Central memory CD8-positive, alpha-beta T cell (primary cell): ENCODE measurements at regions not wholly inside any gene's neighbourhood (a gene's known extent, or its start where the extent isn't known, plus 50 kb on each side); places are given as distances from the start of the nearest gene placed in this dataset.
"Not testable (repeated sequence)": the region's sequence is repeated elsewhere in the genome, so short reads cannot be mapped to it uniquely, and the experiment has no call there.

ENCODE experiments used
- ATAC-seq: fragments of 150-1000 bp; cut with Tn5 transposase; replicated peaks from 2 replicates; pipeline ENCODE4 v1.10.0; 2022; ENCODE audit warnings: mild to moderate bottlenecking, moderate FRiP score, moderate number of reproducible peaks; ENCODE audit not compliant: poor library complexity, severe bottlenecking; ENCODE audit errors: extremely low read depth
- DNase-seq, 2 donors: peaks; one replicate each; pipeline ENCODE4 v3.0.0; 2021; ENCODE audit warnings: low spot score in 2 of 2
- H3K27ac Mint-ChIP-seq: one replicate; pipeline ENCODE4 v1.8.0; 2022; ENCODE audit warnings: low read depth, mild to moderate bottlenecking, moderate library complexity, mixed read lengths
- H3K27me3 Mint-ChIP-seq: one replicate; pipeline ENCODE4 v1.8.0; 2022; ENCODE audit warnings: mixed read lengths
- H3K36me3 Mint-ChIP-seq: one replicate; pipeline ENCODE4 v1.8.0; 2022; ENCODE audit warnings: mild to moderate bottlenecking, moderate library complexity, mixed read lengths; ENCODE audit not compliant: insufficient read depth
- H3K4me1 Mint-ChIP-seq: one replicate; pipeline ENCODE4 v1.8.0; 2022; ENCODE audit warnings: mixed read lengths
- H3K4me3 Mint-ChIP-seq: one replicate; pipeline ENCODE4 v1.8.0; 2022; ENCODE audit warnings: mild to moderate bottlenecking, moderate library complexity, mixed read lengths
- H3K9me3 Mint-ChIP-seq: one replicate; pipeline ENCODE4 v1.8.0; 2022; ENCODE audit warnings: mixed read lengths

DNA sequence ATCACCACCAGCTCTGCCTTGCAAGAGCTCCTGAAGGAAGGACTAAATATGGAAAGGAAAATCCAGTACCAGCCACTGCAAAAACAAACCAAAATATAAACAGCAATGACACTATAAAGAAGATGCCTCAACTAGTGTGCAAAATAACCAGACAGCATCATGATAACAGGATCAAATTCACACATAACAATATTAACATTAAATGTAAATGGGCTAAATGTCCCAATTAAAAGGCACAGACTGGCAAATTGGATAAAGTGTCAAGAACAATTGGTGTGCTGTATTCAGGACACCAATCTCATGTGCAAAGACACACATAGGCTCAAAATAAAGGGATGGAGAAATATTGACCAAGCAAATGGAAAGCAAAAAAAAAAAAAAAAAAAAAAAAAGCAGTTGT is 629.8 kb downstream of the CETN3 start:
- not testable (repeated sequence) for H3K27ac Mint-ChIP-seq, DNase-seq, ATAC-seq, H3K36me3 Mint-ChIP-seq, H3K27me3 Mint-ChIP-seq, H3K4me1 Mint-ChIP-seq, H3K4me3 Mint-ChIP-seq
- peaks cover 40% of the 10 kb centered on the region for H3K9me3 Mint-ChIP-seq

DNA sequence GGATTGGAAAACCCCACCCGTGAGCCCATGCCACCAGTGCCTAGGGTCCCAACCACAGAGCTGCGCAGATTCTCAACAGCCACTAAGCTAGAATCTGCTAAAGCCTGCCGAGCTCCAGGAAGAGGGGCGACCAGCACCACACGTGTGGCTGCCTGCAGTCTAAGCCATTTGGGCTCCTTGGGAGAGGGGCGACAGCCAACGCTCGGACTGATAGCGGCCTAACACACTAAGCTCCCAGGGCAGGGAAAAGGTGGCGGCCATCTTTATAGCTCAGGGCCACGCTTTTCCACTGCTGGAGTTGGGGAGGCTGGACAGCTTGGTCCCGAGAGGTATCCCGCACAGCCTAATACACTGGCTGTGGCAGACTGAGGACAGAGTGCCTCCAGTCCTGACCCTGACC is 631.8 kb downstream of the CETN3 start:
- no peak for ATAC-seq
- Mint-ChIP-seq H3K36me3 (no peaks in the 10 kb centered on the region), H3K27ac (no peak overlapping the region), H3K27me3 (no peaks in the 10 kb centered on the region), H3K4me1 (no peaks in the 10 kb centered on the region), H3K9me3 (peaks cover 48% of the 10 kb centered on the region), H3K4me3 (no peak overlapping the region)
- no peak for DNase-seq

- H3K27ac Mint-ChIP-seq: no peak overlapping the region
- H3K4me1 Mint-ChIP-seq: no peaks in the 10 kb centered on the region
- no peak overlapping the region for H3K4me3 Mint-ChIP-seq
- no peak for DNase-seq
- no peaks in the 10 kb centered on the region for H3K27me3 Mint-ChIP-seq
- no peak for ATAC-seq
- H3K36me3 Mint-ChIP-seq: no peaks in the 10 kb centered on the region
- peaks cover 14% of the 10 kb centered on the region for H3K9me3 Mint-ChIP-seq
Observed at GRCh38 chr5:89769975-89770374, 639.6 kb downstream of the CETN3 start.

DNA sequence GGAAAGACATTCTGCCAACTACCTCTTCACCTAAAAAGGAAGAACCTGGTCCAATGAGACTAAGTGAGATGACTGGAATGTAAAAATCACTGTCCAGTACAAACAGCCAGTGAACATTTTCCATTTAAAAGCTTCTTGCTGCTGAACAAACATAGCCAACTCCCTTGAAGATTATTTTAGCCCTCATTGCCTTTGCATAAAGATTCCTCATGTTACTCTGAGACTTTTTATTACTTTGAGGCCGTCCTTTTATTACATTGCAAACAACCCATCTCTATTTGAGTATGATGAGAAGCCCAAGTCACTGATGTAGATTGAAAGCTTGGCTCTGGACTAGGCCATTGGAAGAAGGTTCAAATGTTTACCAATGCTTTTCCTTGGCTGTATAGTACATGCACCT is 649.8 kb downstream of the CETN3 start:
- H3K4me3 Mint-ChIP-seq: no peak overlapping the region
- no peaks in the 10 kb centered on the region for H3K36me3 Mint-ChIP-seq
- H3K9me3 Mint-ChIP-seq: peaks cover 10% of the 10 kb centered on the region
- H3K27ac Mint-ChIP-seq: no peak overlapping the region
- ATAC-seq (no peak), DNase-seq (no peak)
- H3K27me3 Mint-ChIP-seq: no peaks in the 10 kb centered on the region
- no peaks in the 10 kb centered on the region for H3K4me1 Mint-ChIP-seq

DNA sequence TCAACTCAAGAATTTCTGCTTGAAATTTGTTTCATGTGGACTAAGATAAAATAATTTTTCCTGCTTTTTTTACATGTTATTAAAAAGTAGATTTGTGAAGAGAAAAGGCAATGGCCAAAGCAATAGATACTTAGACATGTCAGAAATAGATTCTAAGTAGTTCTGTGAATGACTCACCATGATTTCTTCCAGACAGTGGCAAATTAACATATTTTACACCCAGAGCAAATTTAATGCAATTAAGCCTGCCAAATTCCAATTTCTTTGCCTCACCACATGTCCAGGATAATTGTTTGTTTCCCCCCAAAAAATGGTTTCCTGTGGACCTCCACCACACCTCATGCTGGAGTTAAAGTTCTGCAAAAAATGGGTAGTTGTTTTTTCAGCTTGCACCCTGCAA is 651.4 kb downstream of the CETN3 start:
- DNase-seq (no peak), ATAC-seq (no peak)
- Mint-ChIP-seq H3K36me3 (no peaks in the 10 kb centered on the region), H3K9me3 (peaks cover 5% of the 10 kb centered on the region), H3K4me3 (no peak overlapping the region), H3K27me3 (no peaks in the 10 kb centered on the region), H3K4me1 (no peaks in the 10 kb centered on the region), H3K27ac (no peak overlapping the region)

- no peak for DNase-seq
- Mint-ChIP-seq H3K4me1 (no peaks in the 10 kb centered on the region), H3K27me3 (no peaks in the 10 kb centered on the region), H3K4me3 (no peak overlapping the region), H3K9me3 (no peaks in the 10 kb centered on the region), H3K27ac (no peak overlapping the region), H3K36me3 (no peaks in the 10 kb centered on the region)
- ATAC-seq: no peak
Observed at GRCh38 chr5:89756955-89757354, 652.6 kb downstream of the CETN3 start.

DNA sequence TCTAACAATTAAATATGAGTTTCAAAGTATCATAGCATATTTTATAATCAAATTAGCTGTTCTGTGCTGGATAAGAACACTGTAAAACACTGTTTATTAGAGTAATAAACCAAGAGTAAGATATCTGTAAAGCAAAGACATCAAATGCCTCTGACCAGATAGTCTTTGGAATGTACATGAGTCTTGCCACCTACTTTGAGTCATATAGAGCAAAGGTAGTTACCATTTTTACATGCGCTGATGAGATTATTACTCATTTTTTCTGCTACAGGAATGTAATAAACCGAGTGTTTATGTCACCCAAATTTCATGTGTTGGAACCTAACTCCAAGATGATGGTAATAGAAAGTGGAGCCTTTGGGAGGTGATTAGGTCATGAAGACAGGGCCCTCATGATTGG is 654.5 kb downstream of the CETN3 start:
- DNase-seq (no peak), ATAC-seq (no peak)
- Mint-ChIP-seq H3K27me3 (no peaks in the 10 kb centered on the region), H3K4me1 (no peaks in the 10 kb centered on the region), H3K36me3 (no peaks in the 10 kb centered on the region), H3K9me3 (no peaks in the 10 kb centered on the region), H3K27ac (no peak overlapping the region), H3K4me3 (no peak overlapping the region)

DNA sequence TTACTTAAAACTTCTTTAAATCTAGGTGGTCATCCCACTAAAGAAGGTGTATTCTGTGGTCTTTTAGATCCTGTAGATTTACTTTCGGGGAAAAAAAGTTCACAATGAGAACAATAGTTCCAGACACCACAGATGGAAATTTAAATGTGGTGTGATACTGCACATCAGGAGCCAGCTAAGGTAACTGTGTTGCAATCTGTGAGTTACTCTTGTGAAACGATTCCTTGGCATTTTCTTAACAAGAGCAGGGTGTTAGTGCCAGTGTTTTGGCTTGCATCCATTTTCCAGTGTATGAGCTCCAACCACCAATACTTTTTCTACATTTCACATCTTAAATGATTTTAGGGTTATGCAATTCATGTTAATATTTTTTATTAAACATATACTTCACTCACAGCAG is 674.5 kb downstream of the CETN3 start:
- Mint-ChIP-seq H3K4me3 (no peak overlapping the region), H3K9me3 (peaks cover 7% of the 10 kb centered on the region), H3K4me1 (no peaks in the 10 kb centered on the region), H3K36me3 (no peaks in the 10 kb centered on the region), H3K27me3 (no peaks in the 10 kb centered on the region), H3K27ac (no peak overlapping the region)
- ATAC-seq (no peak), DNase-seq (no peak)

DNA sequence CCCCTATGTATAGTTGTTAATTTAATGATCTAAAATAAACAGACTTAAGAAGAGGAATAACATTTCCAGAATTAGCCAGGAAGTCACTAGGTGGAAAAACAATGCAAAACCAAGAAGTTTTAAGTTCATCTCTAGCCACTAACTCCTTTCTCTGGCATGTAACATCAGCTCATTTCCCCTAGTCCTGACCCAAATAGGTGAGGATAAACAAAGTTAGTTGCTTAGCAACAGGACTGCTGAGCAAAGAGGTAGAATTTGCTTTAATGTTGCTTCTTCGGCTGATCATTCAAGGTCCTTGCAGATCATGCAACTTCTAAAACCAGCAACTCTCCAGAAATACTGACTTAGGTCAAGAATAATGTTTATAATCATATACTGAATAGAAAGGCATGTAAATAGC is 675.8 kb downstream of the CETN3 start:
- Mint-ChIP-seq H3K36me3 (no peaks in the 10 kb centered on the region), H3K4me3 (no peak overlapping the region), H3K27me3 (no peaks in the 10 kb centered on the region), H3K9me3 (peaks cover 7% of the 10 kb centered on the region), H3K27ac (no peak overlapping the region), H3K4me1 (no peaks in the 10 kb centered on the region)
- ATAC-seq (no peak), DNase-seq (no peak)

DNA sequence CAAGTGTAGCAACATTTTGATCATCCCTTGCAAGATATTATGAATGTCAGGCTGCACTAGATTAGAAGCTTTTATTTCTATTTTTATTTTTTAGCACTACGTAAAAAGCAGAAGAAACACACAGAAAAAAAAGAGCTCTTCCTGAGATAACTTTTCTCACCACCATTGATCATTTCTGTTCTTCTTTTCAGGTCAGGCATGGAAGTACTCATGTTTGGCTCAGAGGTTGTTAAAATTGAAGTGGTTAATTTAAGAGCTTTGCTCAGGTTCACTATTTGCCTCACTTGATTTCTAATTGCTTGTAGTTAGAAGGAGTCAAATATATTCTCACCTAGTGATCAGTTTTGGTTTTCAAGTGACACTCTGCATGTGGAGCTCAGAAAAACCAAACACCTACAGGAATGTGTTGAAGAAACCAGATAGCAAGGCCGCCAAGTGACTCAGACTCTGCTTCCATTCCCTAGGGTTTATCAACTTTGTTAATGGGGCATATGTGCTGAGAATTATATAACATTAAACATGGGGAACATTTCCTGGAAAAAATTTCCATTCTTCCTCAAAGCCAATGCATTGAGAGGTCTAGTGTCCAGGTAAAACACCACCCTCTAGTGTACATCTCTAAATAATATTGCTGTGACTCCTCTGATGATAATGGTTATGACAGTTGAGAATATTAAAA is 679.8 kb downstream of the CETN3 start:
- DNase-seq: no peak
- Mint-ChIP-seq H3K36me3 (no peaks in the 10 kb centered on the region), H3K4me3 (no peak overlapping the region), H3K27me3 (no peaks in the 10 kb centered on the region), H3K9me3 (peaks cover 10% of the 10 kb centered on the region), H3K4me1 (no peaks in the 10 kb centered on the region), H3K27ac (no peak overlapping the region)
- no peak for ATAC-seq

GRCh38 chr5:89728750-89729149 is 680.8 kb downstream of the CETN3 start:
- ATAC-seq (no peak), DNase-seq (no peak)
- Mint-ChIP-seq H3K27me3 (no peaks in the 10 kb centered on the region), H3K27ac (no peak overlapping the region), H3K36me3 (no peaks in the 10 kb centered on the region), H3K4me3 (no peak overlapping the region), H3K4me1 (no peaks in the 10 kb centered on the region), H3K9me3 (peaks cover 15% of the 10 kb centered on the region)

DNA sequence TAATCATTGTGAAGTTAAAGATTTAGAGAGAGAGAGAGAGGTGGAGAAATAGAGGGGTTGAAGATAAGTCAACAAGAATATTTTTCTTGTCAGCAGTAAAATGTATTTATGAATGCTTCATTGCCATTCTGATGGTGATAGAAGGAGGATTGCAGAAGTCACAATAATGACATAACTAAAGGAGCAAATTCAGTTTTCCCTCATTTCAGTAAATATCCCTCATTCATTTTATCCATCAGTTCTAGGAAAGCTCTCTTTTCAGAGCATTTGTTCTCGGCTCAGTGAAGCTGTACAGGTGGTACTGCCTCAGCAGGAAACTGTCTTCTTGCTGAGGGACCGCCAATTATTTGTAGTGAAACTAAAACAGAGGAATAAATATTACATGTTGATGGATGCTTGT is 681.4 kb downstream of the CETN3 start:
- no peaks in the 10 kb centered on the region for H3K27me3 Mint-ChIP-seq
- no peak for ATAC-seq
- DNase-seq: no peak
- no peaks in the 10 kb centered on the region for H3K4me1 Mint-ChIP-seq
- no peaks in the 10 kb centered on the region for H3K36me3 Mint-ChIP-seq
- no peak overlapping the region for H3K27ac Mint-ChIP-seq
- H3K9me3 Mint-ChIP-seq: peaks cover 15% of the 10 kb centered on the region
- H3K4me3 Mint-ChIP-seq: no peak overlapping the region

DNA sequence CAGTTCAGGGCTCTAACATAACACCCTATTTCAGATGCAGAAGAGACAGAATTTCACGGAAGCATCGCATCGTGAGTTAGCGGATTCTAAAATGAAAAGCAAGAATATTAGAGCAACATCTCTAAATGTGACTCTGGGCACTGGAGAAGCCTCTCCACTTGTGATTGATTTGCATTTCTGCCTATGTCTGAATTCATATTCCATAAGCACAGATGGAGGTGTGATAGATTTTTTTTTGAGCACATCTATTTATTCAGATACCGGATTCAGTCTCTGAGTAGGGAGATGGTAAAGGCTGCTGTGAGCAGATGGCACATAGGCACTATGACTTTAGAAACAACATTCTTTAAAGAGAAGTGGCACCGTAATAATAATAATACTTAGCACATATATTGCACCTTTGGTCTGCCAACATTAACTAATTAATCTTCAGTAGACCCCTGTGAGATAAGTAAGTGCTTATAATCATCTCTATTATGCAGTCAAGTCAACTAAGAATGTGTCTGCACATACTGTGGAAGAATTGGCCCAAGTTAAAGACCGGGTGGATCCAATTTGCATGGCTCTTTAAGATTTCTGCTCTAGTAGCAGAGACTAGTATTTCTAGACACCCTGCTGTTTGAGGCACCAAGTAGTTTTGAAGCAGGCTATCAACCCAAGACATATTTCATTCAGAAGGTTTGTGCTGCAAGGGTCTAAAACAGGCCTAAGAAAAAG is 685.0 kb downstream of the CETN3 start:
- no peaks in the 10 kb centered on the region for H3K36me3 Mint-ChIP-seq
- peaks cover 30% of the 10 kb centered on the region for H3K9me3 Mint-ChIP-seq
- H3K4me3 Mint-ChIP-seq: no peak overlapping the region
- H3K27ac Mint-ChIP-seq: no peak overlapping the region
- DNase-seq: no peak
- H3K27me3 Mint-ChIP-seq: no peaks in the 10 kb centered on the region
- no peaks in the 10 kb centered on the region for H3K4me1 Mint-ChIP-seq
- ATAC-seq: no peak
